H9 (cell line): ENCODE measurements at regions not wholly inside any gene's neighbourhood (a gene's known extent, or its start where the extent isn't known, plus 50 kb on each side); places are given as distances from the start of the nearest gene placed in this dataset.

ENCODE experiments used
- DNase-seq: peaks from one replicate; pipeline ENCODE4 v3.0.0-alpha.2; 2017
- H2AFZ ChIP-seq: one replicate; pipeline ENCODE4 v1.6.1; 2013; ENCODE audit warnings: mild to moderate bottlenecking, low read length, control low read depth, moderate library complexity
- H2AK5ac ChIP-seq: 2 replicates; pipeline ENCODE4 v1.6.1; 2013; ENCODE audit warnings: low read length, control low read depth, mixed read lengths; ENCODE audit not compliant: insufficient read length
- H2BK120ac ChIP-seq: one replicate; pipeline ENCODE4 v1.6.1; 2013; ENCODE audit warnings: low read depth, mild to moderate bottlenecking, low read length, control low read depth, inconsistent platforms; ENCODE audit not compliant: poor library complexity, severe bottlenecking
- H2BK12ac ChIP-seq: 2 replicates; pipeline ENCODE4 v1.6.1; 2013; ENCODE audit warnings: low read length, control low read depth, mixed read lengths, low read depth; ENCODE audit not compliant: insufficient read length
- H2BK15ac ChIP-seq: 2 replicates; pipeline ENCODE4 v1.6.1; 2013; ENCODE audit warnings: low read depth, low read length, control low read depth
- H2BK20ac ChIP-seq: one replicate; pipeline ENCODE4 v1.6.1; 2013; ENCODE audit warnings: low read depth, mild to moderate bottlenecking, low read length, control low read depth, inconsistent platforms; ENCODE audit not compliant: poor library complexity, severe bottlenecking
- H2BK5ac ChIP-seq: 2 replicates; pipeline ENCODE4 v1.6.1; 2013; ENCODE audit warnings: low read length, control low read depth, mixed read lengths; ENCODE audit not compliant: insufficient read length
- H3K14ac ChIP-seq: 2 replicates; pipeline ENCODE4 v1.6.1; 2013; ENCODE audit warnings: low read length, control low read depth; ENCODE audit not compliant: insufficient read depth
- H3K18ac ChIP-seq: 2 replicates; pipeline ENCODE4 v1.6.1; 2013; ENCODE audit warnings: low read depth, mild to moderate bottlenecking, mixed read lengths, low read length, control low read depth; ENCODE audit not compliant: insufficient read length
- H3K23ac ChIP-seq: 2 replicates; pipeline ENCODE4 v1.6.1; 2013; ENCODE audit warnings: low read length, control low read depth, mixed read lengths, low read depth; ENCODE audit not compliant: insufficient read length
- H3K23me2 ChIP-seq: 2 replicates; pipeline ENCODE4 v1.6.1; 2013; ENCODE audit warnings: low read depth, mild to moderate bottlenecking, mixed read lengths, low read length, control low read depth; ENCODE audit not compliant: insufficient read length, poor library complexity, severe bottlenecking
- H3K27ac ChIP-seq: 2 replicates; pipeline ENCODE4 v1.5.1; 2013; ENCODE audit warnings: low read length, control low read depth, mixed read lengths, low read depth; ENCODE audit not compliant: insufficient read length
- H3K27me3 ChIP-seq: 2 replicates; pipeline ENCODE4 v1.6.1; 2013; ENCODE audit warnings: low read length, control low read depth, inconsistent platforms; ENCODE audit not compliant: insufficient read depth
- H3K4ac ChIP-seq: 2 replicates; pipeline ENCODE4 v1.6.1; 2013; ENCODE audit warnings: low read depth, mild to moderate bottlenecking, control low read depth, inconsistent platforms, low read length, moderate library complexity
- H3K4me1 ChIP-seq: 2 replicates; pipeline ENCODE4 v1.6.1; 2013; ENCODE audit warnings: low read length, control low read depth, inconsistent platforms; ENCODE audit not compliant: insufficient read depth
- H3K4me2 ChIP-seq: 2 replicates; pipeline ENCODE4 v1.6.1; 2013; ENCODE audit warnings: low read length, control low read depth, mixed read lengths; ENCODE audit not compliant: insufficient read length, insufficient read depth
- H3K56ac ChIP-seq: 2 replicates; pipeline ENCODE4 v1.6.1; 2013; ENCODE audit warnings: low read depth, mild to moderate bottlenecking, mixed read lengths, low read length, control low read depth; ENCODE audit not compliant: insufficient read length
- H3K79me1 ChIP-seq: 2 replicates; pipeline ENCODE4 v1.6.1; 2013; ENCODE audit warnings: low read depth, mild to moderate bottlenecking, moderate library complexity, low read length, control low read depth, inconsistent platforms; ENCODE audit not compliant: insufficient read depth, poor library complexity, severe bottlenecking
- H3K79me2 ChIP-seq: 2 replicates; pipeline ENCODE4 v1.6.1; 2013; ENCODE audit warnings: low read length, control low read depth, inconsistent platforms; ENCODE audit not compliant: insufficient read depth
- H3K9ac ChIP-seq: 2 replicates; pipeline ENCODE4 v1.6.1; 2013; ENCODE audit warnings: low read length, control low read depth, mixed read lengths; ENCODE audit not compliant: insufficient read length; ENCODE audit errors: extremely low read depth
- H3K9me3 ChIP-seq: one replicate; pipeline ENCODE4 v1.6.1; 2013; ENCODE audit warnings: low read depth, low read length, inconsistent platforms; ENCODE audit not compliant: control insufficient read depth
- H3T11ph ChIP-seq: one replicate; pipeline ENCODE4 v1.6.1; 2013; ENCODE audit warnings: mild to moderate bottlenecking, low read length, control low read depth, inconsistent platforms
- H4K20me1 ChIP-seq: one replicate; pipeline ENCODE4 v1.6.1; 2013; ENCODE audit not compliant: control insufficient read depth, insufficient read length, insufficient read depth
- H4K5ac ChIP-seq: 2 replicates; pipeline ENCODE4 v1.6.1; 2013; ENCODE audit warnings: low read depth, mild to moderate bottlenecking, mixed read lengths, low read length, control low read depth; ENCODE audit not compliant: insufficient read length
- H4K8ac ChIP-seq: replicated peaks from 2 replicates; pipeline ENCODE4 v1.6.1; 2013; ENCODE audit warnings: low read length, control low read depth, mixed read lengths, low read depth; ENCODE audit not compliant: insufficient read length
- H4K91ac ChIP-seq: 2 replicates; pipeline ENCODE4 v1.6.1; 2013; ENCODE audit warnings: low read depth, mild to moderate bottlenecking, moderate library complexity, mixed read lengths, low read length, control low read depth; ENCODE audit not compliant: insufficient read length
- H3K27ac Mint-ChIP-seq, 3 experiments: 2 replicates in 2 of 3; 3 replicates in 1 of 3; pipeline ENCODE4 v1.8.0; 2020 to 2021; ENCODE audit warnings: mixed read lengths in 3 of 3, mild to moderate bottlenecking in 1 of 3, moderate library complexity in 1 of 3
- H3K27me3 Mint-ChIP-seq: 2 replicates; pipeline ENCODE4 v1.8.0; 2021; ENCODE audit warnings: low read depth, mild to moderate bottlenecking, moderate library complexity, mixed read lengths
- H3K36me3 Mint-ChIP-seq, 3 experiments: 2 replicates in 2 of 3; 3 replicates in 1 of 3; pipeline ENCODE4 v1.8.0; 2020 to 2021; ENCODE audit warnings: low read depth in 3 of 3, mixed read lengths in 3 of 3; ENCODE audit not compliant: insufficient read depth in 1 of 3
- H3K4me1 Mint-ChIP-seq, 2 experiments: 2 replicates each; pipeline ENCODE4 v1.8.0; 2020; ENCODE audit warnings: mixed read lengths in 2 of 2
- H3K4me3 Mint-ChIP-seq, 2 experiments: 2 replicates in 1 of 2; 3 replicates in 1 of 2; pipeline ENCODE4 v1.8.0; 2020 to 2021; ENCODE audit warnings: mild to moderate bottlenecking in 2 of 2, mixed read lengths in 2 of 2, moderate library complexity in 1 of 2
- H3K9me3 Mint-ChIP-seq, 2 experiments: 2 replicates in 1 of 2; 3 replicates in 1 of 2; pipeline ENCODE4 v1.8.0; 2020; ENCODE audit warnings: mild to moderate bottlenecking in 2 of 2, mixed read lengths in 2 of 2, moderate library complexity in 1 of 2
- CTCF ChIP-seq: fragments of 200-600 bp; sonication (generic); conservative IDR thresholded peaks from 3 replicates; pipeline ENCODE4 v1.8.0; 2021; ENCODE audit warnings: antibody characterized with exemption, mild to moderate bottlenecking
- WGBS: extraction: QIAGEN DNeasy Blood & Tissue Kit; methylation state at CpG from one replicate; pipeline ENCODE4 v1.1.7; 2013; ENCODE audit warnings: missing lambda C conversion rate, low lambda C conversion rate, mixed read lengths; ENCODE audit not compliant: insufficient read length; ENCODE audit errors: extremely low coverage; 5-methylcytosine and 5-hydroxymethylcytosine counted together

- no peak overlapping the region for H3K27ac ChIP-seq
- H2BK5ac ChIP-seq: no peak overlapping the region
- H2BK20ac ChIP-seq: no peak overlapping the region
- no peak overlapping the region for H3K4ac ChIP-seq
- H2BK120ac ChIP-seq: no peak overlapping the region
- H3K36me3 Mint-ChIP-seq: no peaks in the 10 kb centered on the region
- H3T11ph ChIP-seq: no peak overlapping the region
- no peaks in the 10 kb centered on the region for H3K9me3 ChIP-seq
- H3K4me2 ChIP-seq: no peak overlapping the region
- no peak overlapping the region for H3K27ac Mint-ChIP-seq
- peaks cover 7 to 8% of the 10 kb centered on the region in 2 experiments for H3K4me1 Mint-ChIP-seq
- H2BK15ac ChIP-seq: no peak overlapping the region
- H4K8ac ChIP-seq: no peak overlapping the region
- H3K4me3 Mint-ChIP-seq: no peak overlapping the region
- no peaks in the 10 kb centered on the region for H3K9me3 Mint-ChIP-seq
- no peak overlapping the region for H3K23ac ChIP-seq
- no peaks in the 10 kb centered on the region for H3K23me2 ChIP-seq
- no peak overlapping the region for H4K91ac ChIP-seq
- H3K9ac ChIP-seq: no peak overlapping the region
- no peaks in the 10 kb centered on the region for H3K27me3 ChIP-seq
- no peak for DNase-seq
- no peaks in the 10 kb centered on the region for H4K20me1 ChIP-seq
- no CpG with 5 or more reads among the region's 1 CpG for WGBS
- no peak overlapping the region for H3K18ac ChIP-seq
- H3K56ac ChIP-seq: no peak overlapping the region
- TF ChIP-seq CTCF: no peak
- H2AFZ ChIP-seq: no peak overlapping the region
- H4K5ac ChIP-seq: no peak overlapping the region
- H3K27me3 Mint-ChIP-seq: no peaks in the 10 kb centered on the region; the same call in none of the 2 replicates
- H3K4me1 ChIP-seq: no peaks in the 10 kb centered on the region
- no peak overlapping the region for H2BK12ac ChIP-seq
- H2AK5ac ChIP-seq: no peak overlapping the region
- H3K79me2 ChIP-seq: no peaks in the 10 kb centered on the region
- H3K79me1 ChIP-seq: no peaks in the 10 kb centered on the region
- no peak overlapping the region for H3K14ac ChIP-seq
Observed at GRCh38 chr20:52645822-52646221, 326.3 kb upstream of the TSHZ2 start.
